ENCODE measurements at regions not wholly inside any gene's neighbourhood (a gene's known extent, or its start where the extent isn't known, plus 50 kb on each side); places are given as distances from the start of the nearest gene placed in this dataset.

DNA sequence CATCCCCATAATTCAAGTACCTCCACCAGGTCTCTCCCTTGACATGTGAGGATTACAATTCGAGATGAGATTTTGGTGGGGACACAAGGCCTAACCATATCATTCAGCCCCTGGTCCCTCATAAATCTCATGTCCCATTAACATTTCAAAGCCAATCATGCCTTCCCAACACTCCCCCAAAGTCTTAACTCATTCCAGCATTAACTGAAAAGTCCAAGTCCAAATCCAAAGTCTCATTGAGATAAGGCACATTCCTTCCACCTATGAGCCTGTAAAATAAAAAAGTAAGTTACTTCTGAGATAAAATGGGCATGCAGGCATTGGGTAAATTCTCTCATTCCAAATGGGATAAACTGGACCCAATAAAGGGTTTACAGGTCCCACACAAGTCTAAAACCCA, 849.7 kb downstream of the BCL11A start:
- DNase-seq: no peak

DNA sequence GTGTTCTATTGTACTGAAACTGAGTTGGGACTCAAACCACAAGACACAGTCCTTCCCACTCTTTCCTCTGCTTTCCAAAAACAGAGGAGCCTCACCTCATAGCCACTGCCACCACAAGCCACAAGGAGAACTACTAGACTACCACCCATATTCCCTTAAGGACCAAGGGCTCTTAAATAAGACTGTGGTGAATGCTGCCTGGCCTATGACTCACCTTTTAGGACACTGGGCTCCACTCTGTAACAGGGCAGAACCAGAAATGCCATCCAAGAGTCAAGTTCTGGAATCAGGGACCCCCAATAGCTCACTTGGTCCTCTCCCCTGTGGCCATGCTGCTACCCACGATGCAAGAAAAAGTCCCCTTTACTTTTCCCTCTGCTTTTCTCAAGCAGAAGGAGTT, 851.4 kb downstream of the BCL11A start:
- no peak for DNase-seq

- no peak for DNase-seq
Observed at GRCh38 chr2:59701271-59701994, 852.0 kb downstream of the BCL11A start.

DNA sequence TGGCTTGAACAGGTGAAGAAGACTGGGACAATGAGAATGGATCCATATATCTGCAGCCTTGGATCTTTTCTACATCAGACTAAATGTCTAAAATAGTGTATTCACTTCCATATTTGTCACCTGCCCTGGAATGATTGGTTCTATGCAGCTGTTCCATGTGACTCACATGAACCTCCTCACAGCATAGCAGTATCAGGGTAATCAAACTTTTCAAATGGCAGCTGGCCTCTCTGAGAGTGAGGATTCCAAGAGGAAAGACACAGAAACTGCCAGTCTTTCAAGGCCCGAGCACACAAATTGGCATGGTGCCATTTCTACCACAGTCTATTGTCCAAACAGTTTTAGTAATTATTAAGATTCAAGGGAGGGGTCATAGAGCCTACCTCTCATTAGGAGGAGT, 859.3 kb downstream of the BCL11A start:
- no peak for DNase-seq

DNA sequence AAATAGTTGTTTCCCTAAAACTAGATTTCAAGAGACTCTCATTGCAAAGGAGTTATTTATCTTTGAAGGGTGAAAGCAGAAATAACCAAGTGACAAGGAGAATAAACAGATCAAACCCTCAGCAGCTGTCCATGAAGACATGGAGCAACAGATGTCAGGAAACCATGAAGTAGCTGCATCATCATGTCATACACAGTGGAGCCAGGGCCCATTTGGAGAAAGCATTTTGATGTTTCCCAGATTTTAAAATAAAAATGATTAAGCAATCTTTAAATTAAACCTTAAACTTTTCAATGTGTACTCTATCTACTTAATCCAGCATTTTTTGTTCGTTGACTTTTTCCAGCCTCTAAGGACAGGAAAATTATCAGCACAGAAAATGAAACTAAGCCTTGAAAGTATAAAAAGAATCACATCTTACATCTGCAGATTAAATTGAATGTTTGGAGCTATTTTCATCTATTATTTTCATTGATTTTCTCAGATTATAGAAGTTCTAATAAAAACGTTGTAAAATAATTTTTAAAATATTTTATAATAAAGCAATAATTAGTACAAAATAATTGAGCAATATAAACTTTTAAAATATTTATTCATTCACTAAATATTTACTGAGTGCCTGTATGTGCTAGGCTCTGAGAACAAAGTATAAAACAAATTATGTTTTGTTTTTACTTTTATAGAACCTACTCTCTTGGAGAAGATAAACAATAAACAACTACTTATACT, 860.1 kb downstream of the BCL11A start:
- DNase-seq: no peak

DNA sequence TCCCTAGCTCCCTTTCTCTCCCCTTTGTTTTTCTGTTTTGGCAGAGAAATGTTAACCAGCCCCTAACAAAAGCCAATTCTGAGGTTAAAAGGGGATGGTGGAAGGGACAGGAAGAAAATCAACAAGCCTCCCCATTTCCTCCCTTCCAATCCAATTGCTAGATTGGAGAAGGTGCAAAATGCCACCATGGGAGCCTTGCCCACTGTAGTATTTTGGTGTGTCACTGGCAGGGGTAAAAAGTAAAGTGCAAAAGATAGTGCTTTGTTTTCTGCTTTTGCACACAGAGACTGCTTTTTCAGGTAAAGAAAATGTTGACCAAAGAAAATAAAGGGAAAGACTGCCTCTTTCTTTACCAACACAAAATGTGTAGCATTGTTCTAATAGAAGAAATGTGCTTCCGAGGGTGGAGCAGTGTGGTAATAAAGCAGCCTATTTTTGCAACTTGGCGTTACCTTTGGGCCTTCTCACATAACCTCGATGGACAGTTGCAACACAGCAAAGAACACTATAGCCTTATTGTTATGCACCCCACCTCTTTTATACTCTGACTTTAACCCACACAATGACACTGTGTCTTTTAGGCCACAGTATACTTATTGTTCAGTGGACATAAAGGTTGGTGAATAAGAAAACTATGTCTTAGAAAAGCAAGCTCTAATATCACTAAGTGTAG, 861.8 kb downstream of the BCL11A start:
- DNase-seq: no peak

- no peak for DNase-seq
Observed at GRCh38 chr2:59690849-59691248, 862.6 kb downstream of the BCL11A start.

DNA sequence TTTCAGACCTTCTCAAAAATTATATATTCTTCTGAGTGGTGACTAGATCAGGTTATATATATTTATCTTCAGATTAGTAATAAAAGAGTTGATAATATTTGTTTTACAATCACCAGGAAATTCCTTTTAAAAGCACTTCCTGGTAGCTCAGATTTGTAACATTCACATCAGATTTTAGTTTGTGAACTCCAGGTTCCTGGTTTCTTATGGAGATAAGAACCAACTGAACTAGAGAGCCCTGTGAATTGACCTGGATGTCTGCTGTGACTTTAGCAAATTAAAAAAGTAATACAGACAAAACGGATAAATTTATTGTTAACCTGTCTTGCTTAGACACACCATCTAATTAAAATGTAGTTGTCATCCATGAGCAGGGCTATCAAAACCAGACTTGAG, 868.7 kb downstream of the BCL11A start:
- no peak for DNase-seq

DNA sequence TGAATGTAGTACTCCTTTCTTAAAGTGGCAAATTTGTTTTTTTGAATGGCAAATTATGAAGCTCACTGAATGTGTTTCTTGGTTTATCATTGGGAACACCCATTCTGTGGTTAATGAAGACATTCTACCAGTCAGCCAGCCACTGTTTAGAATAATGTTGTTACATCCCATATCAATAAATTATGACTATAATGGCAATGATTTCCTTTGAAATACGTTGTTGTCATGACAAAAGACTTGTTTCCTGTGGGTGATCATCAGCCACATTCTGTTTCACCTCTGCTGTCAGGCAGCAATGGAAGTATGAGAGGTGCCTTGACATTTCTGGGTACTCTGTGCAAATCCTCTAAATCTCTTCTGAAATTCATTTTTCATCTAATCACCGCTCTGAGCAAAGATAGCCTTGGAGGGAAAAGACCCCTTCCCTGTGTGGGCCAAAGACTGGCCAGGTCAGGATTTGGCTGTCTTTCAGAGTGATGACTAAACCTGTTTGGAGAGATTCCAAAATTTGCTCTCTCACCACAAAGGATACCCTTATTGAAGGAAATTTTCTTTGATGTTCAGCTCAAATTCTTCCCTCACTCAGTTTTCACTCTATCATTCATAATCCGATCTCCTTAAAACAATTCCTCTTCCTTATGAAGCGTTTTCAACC, 869.2 kb downstream of the BCL11A start:
- DNase-seq: no peak

DNA sequence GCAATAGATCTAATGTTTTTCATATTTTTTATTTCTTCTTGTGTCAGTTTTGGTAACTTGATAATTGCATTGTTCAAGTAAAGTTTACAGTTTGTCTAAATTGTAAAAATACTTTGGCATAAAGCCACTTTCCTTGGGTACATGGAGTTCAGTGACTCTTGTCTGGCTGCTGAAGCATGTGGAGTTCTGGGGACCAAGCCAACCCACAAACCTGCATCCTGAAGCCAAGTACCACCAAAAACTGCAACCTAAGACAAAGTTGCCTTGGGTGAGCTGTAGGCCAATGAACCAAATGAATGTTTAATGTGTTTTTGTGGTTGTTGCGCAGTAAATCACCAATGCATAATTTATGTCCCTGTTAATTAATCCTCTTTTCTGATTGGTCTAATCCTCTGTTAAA, 872.6 kb downstream of the BCL11A start:
- DNase-seq: no peak

DNA sequence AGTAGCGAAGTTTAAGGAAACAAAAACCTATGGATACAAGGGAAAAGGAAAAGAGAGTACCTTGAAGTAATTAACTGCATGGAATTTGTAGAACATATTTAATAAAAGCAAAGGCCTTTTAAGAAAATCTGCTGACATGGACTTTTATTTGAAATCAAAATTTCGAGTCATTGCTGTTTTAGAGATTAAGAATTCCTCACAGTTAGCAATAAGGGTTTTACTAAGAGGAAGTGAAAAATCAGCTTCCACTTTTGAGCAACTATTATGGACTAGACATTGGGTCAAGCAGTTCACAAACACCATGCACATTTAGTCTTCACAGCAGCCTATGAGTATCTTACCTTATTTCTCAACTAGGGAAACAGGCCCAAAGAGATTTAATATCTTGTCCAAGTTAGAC, 876.3 kb downstream of the BCL11A start:
- DNase-seq: no peak

DNA sequence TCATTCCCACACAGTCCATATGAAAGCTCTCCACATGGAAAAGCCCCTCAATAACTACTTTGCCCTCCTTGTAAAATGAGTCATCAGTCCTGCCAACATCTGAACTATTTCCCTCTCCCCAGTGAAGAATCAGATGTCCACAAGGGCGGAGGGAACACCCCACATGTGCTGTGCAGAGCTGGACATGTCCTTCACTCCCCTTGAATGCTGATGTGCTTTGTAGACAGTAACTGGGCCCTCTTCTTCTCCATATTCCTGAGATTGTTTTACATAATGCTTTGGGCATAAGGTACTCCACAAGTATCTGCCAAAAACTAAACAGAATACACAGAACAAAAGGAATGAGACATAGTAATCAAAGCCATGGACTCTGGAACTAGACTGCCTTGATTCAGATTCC, 879.4 kb downstream of the BCL11A start:
- no peak for DNase-seq

- DNase-seq: no peak
Observed at GRCh38 chr2:59665021-59665420, 888.4 kb downstream of the BCL11A start.

GRCh38 chr2:59662127-59662861, 891.2 kb downstream of the BCL11A start:
- no peak for DNase-seq

DNA sequence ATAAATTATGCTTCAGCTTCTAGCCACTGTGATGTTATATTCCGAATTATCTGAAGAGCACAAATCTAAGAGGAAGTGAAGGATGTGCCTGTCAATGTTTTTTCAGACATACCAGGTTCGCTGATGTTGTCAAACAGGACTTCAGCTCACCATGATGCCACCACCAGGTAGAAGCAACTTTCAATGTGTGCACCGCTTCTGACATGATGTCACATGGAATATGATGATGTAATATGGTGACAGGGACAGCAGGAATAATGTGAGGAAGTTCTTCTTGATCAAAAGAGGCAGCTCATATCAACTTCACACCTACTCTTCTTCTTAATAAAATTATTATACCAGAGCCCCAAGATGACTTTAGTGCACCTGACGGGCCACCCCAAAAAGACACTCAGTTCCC, 893.2 kb downstream of the BCL11A start:
- DNase-seq: no peak

GRCh38 chr2:59658906-59659635, 894.4 kb downstream of the BCL11A start:
- no peak for DNase-seq

DNA sequence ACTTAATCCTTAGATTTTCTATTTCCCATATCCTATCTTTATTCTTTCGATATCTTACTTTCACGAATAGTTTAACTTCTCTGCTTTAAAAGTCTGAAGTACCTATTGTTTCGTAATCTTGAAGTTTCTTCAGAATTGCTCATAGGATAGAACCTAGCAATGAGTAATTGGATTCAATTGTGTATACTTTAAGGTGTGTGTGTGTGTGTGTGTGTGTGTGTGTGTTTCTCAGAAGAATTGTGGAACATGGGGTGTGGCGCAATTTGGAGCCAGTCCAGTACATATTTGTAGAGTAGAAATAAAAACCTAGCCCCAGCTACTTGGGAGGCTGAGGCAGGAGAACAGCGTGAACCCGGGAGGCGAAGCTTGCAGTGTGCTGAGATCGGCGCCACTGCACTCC, 897.6 kb downstream of the BCL11A start:
- no peak for DNase-seq

DNA sequence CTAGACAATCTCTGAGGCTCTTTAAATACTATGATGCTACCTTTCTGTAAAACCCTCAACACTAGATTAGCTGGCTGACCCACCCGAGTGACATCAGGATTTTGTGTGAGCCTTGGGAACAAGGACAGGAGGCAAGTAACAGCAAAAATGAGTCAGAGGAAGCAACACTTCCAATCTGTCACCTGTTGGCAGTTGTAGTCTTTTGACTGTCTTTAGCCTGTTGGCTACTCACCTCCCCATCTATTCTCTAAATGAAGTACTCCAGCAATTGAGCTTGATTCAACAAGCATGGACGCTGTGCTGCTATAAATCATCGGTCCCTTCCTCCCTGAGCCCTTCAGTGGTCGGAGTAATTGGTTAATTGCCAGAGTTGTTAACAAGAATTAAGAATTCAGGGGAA, 898.7 kb downstream of the BCL11A start:
- no peak for DNase-seq

DNA sequence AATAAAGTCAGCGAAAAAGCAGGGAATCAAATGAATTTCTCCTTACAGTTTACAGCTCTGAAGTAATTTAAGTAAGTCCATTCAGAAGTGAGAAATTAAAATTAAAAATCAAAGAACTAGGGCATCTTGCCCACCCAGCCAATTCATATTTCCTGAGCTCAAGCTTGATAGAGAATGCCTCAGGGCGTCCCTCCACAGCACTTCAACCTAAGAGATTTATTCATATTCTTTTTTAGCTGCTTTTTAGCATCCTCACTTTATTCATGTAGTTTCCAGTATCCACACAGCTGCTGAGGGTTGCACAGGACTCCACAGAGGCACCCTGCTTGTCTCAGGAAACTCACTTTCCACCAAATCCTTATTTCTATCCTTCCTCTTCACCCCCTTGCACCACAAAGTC, 900.3 kb downstream of the BCL11A start:
- DNase-seq: no peak

DNA sequence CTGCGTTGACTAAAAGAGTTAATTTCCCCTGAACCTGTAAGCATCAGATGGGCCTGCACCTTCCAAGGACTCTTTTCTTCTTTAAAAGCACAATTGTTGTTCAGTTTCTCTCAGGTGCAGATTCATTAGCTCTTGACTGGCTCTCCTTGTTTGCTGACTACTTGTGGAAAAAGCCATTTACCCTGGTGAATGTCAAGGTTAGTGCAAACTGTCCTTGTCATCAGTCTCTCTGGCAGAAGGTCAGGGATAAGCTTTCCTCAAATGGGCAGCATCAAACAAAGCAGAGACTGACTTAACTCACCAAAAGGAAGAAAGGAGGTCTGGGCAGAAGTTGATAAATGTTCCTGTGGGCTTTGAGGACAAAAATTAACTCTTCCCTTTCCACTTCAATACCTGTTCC, 922.7 kb downstream of the BCL11A start:
- no peak for DNase-seq

DNA sequence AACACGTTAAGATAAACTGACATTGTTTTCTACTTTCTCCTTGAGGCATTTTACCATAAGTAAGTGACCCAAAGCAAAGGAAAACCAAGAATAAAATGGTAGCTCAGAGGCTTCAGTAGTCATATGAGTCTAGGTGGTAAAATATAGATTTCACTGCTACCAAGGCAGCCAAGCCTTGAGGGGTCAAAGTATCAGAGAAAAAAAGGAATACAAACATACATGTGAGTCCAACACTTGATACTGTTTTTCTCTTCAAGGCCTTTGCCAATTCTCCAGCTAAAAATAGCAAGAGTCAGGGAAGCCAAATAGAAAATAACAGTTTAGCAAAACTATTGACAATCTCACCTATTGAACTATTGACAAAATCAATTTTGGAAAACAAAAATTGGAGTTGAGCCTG, 925.9 kb downstream of the BCL11A start:
- no peak for DNase-seq

DNA sequence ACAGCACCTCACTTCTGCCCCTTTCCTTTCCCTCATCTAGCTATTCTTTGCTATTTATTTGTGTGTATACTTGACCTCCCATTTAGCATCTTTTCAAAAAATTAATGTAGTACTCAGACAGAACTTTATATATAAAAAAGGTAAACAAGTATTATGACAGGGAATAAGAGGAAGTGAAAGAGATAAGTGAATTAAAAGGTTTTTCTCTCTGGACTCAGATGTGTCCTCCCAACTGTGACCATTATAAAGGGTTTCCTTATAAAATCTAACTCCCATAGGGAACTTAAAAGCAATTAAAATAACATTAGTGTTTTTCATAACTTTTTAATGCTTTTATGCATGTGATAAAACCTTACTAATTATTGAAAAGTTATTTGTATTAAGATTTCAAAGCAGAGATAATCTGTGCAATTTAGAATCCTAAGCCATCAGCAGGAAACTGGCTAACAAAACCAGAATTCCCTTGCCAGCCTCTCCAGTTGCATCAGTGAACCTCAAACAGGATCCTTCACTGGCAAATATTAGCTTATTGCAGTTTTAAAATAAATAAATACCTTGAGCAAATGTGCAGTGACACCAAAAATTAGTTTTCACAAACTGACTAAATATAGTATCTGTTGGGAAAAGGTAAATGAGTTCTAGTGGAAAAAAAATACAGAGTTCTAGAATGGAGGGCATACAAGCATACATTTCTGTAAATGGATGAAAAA, 930.7 kb downstream of the BCL11A start:
- DNase-seq: no peak
